GM13976 (cell line): ENCODE measurements at regions not wholly inside any gene's neighbourhood (a gene's known extent, or its start where the extent isn't known, plus 50 kb on each side); places are given as distances from the start of the nearest gene placed in this dataset.

ENCODE experiments used
- DNase-seq: peaks from one replicate; pipeline ENCODE4 v3.0.0; 2012; ENCODE audit warnings: low spot score
- in situ Hi-C: fragments of 300-500 bp; cut with MboI; formaldehyde crosslinking; loops from one replicate; pipeline ENCODE4 v1.12.0; 2022; ENCODE audit warnings: low sequenced_read_pairs, mixed read lengths, inconsistent platforms; ENCODE audit not compliant: unreplicated experiment
- TF ChIP-seq, protein P1 (sequence below): IDR thresholded peaks from 2 replicates; pipeline ENCODE4 v1.5.1; 2012; ENCODE audit warnings: borderline replicate concordance, mild to moderate bottlenecking; ENCODE audit not compliant: insufficient read depth; ENCODE audit errors: extremely low read depth, missing control alignments, control extremely low read depth

DNA sequence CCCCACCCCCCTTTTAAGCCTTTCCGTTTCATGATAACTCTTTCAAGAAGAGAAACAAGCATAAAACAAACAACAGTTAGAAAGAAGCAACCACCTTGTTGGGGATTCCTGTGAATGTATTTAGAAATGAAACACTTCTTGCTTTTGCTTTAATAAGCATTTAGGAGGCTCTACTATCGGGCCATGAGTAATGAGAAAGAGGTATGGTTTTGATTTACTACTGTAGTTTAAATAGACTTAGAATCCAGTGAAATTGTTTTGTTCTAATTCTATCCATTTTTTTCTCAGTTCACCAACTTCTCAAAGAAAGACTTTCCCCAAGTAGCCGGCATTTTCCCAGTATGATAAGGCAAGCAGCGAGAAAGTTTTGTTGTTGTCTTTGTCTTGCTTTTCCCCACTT lies 168.7 kb upstream of the HABP2 start:
- no peak for DNase-seq
- in situ Hi-C loops, result loop anchor here (25.0 kb wide), 2 partner anchors 672 to 897 kb away; no protein-coding TSS in a partner anchor
- TF ChIP-seq, protein P1, sequence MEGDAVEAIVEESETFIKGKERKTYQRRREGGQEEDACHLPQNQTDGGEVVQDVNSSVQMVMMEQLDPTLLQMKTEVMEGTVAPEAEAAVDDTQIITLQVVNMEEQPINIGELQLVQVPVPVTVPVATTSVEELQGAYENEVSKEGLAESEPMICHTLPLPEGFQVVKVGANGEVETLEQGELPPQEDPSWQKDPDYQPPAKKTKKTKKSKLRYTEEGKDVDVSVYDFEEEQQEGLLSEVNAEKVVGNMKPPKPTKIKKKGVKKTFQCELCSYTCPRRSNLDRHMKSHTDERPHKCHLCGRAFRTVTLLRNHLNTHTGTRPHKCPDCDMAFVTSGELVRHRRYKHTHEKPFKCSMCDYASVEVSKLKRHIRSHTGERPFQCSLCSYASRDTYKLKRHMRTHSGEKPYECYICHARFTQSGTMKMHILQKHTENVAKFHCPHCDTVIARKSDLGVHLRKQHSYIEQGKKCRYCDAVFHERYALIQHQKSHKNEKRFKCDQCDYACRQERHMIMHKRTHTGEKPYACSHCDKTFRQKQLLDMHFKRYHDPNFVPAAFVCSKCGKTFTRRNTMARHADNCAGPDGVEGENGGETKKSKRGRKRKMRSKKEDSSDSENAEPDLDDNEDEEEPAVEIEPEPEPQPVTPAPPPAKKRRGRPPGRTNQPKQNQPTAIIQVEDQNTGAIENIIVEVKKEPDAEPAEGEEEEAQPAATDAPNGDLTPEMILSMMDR, result no peak

DNA sequence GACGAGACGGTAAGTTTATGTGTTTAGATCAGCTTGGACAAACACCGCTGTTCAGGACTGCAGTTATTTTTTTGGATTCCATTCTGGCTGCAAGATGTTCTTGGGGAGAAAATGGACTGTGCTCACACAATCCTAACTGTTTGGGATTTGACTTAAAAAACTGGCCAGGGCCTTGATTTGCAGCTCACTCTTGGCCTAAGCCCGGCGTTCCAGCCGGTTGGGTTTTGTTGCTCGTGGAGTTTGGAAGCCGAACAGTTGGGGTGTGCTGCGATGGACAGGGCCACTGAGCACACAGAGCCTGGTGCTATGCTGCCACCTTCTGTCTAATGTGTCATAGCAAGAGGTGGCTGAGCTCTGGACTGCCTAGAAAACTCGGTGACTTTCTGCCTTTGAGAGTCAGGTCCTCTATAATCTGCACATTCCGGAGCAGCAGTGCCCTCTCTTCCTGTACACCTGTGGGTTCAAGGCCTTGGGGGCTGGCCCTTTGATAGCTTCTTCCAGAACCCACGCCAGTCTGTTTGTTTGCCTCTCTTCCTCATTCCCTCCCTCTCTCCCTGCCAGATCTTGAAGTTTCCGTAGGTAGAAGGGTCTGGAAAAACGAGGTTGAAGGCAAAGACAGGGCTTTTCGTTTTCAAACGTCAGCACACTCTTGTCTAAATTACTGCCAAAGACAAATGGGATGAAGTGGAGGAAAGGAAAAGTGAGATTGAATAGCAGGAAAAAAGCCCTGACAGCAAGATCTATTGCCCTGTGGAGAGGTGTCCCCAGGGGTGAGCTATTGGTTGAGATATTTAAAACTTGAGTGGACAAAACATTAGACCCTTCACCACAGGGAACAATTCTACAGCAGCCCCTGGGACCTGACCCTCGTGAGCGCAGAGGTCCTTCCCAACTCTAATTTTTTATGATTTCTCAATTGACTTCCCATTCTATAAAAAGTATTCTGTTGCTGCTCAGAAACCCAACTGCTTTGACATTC lies 167.5 kb upstream of the HABP2 start:
- peak; percentile 53 for DNase-seq
- in situ Hi-C loops, result loop anchor here (25.0 kb wide), 2 partner anchors 673 to 898 kb away; no protein-coding TSS in a partner anchor
- TF ChIP-seq, protein P1, result peak; percentile 57

DNA sequence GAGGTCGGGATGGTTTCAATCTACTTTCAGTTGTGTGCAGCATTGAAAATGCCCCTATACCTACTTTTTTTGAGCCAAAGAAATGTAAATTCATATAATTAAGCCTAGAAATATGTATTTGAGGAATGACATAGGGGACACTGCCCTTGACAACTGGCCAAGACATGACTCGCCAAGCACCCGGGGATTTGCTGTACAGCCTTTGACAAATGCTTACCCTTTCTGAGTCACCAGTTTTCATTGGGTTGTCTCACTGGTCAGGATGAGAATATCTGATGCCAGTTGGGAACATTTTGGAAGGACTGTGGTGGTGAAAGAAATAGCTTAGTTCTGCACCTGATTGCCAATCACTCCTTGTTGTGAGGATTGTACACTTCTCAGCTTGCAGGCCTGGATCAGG lies 166.8 kb upstream of the HABP2 start:
- DNase-seq, result no peak
- in situ Hi-C loops, result loop anchor here (25.0 kb wide), 2 partner anchors 674 to 899 kb away; no protein-coding TSS in a partner anchor
- TF ChIP-seq, protein P1, result no peak

DNA sequence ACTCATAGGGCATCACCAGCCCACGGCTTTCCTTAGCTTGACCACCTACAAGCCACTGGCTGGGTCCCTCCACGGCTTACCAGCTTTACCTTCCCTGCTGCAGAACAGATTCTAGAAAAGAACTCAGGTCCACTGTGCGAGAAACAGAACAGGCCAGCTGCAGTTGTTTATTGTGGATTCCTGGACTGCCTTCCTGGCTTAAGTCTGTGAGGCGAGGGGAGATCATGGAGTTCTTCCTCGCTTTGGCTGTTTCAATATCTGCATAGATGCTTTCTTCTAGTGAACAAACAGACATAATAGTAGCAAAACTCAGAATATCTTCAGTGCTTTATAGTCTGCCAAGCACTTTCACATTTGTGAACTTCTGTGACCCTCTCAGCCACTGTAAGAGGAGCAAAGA lies 162.9 kb upstream of the HABP2 start:
- TF ChIP-seq, protein P1, result no peak
- in situ Hi-C loops, result loop anchor here (25.0 kb wide), 2 partner anchors 678 to 903 kb away; no protein-coding TSS in a partner anchor
- no peak for DNase-seq

DNA sequence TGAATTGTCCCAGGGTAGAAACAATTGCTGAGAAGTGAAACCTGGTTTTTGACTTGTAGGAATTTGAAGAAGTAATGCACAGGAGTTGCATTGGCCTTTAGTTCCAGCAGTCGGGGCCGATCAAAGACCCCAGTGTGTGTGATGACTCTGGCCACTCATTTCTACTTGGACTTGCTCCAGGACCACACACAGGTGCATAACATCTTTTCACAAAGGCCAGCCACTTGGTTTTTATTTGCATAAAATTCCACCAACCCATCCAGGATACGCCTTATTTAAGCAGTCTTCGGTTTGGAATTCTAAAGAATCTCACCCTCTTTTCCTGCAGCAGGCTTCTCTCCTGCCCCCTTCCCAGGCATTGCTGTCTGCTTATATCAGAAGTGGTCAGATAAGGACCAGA lies 162.0 kb upstream of the HABP2 start:
- DNase-seq, result no peak
- TF ChIP-seq, protein P1, result no peak
- in situ Hi-C loops, result loop anchor here (25.0 kb wide), 2 partner anchors 679 to 904 kb away; no protein-coding TSS in a partner anchor

DNA sequence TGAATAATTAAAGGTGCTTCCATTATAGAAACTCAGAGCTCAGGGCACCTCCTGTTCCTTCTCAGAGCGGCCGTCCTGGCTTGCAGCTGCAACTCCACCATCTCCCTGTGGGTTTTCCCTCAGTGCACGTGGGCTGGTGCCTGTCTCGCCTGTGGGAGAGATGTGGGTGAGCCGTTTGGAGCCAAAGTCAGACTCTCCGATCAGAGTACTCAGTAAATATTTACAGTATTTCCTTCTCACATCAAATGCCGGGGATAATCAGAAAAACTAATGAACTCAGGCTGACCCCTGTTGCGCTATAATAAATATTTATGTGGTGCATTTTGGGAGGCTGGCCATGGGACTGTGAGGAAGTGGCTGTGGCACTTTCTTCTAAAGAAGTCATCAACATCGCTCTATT lies 155.8 kb upstream of the HABP2 start:
- no peak for DNase-seq
- TF ChIP-seq, protein P1, result no peak
- in situ Hi-C loops, result loop anchor here (25.0 kb wide), 2 partner anchors 685 to 910 kb away; no protein-coding TSS in a partner anchor
